ENCODE measurements at regions not wholly inside any gene's neighbourhood (a gene's known extent, or its start where the extent isn't known, plus 50 kb on each side); places are given as distances from the start of the nearest gene placed in this dataset.

DNA sequence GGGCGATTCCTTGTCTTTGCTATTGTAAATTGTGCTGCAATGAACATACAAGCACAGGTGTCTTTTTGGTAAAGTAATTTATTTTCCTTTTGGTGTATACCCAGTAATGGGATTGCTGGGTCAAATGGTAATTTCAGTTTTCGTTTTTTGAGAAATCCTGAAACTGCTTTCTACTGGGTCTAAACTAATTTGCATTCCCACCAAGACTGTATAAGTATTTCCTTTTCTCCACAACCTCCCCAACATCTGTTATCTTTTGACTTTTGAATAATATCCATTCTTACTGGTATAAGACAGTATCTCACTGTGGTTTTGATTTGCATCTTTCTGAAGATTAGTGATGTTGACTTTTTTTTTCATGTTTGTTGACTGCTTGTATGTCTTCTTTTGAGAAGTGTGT is 2506.0 kb downstream of the PCDH7 start:
- DNase-seq (ENCODE audit: low read depth), result no peak
- H3K4me3 ChIP-seq (ENCODE audit: low read depth, low read length), result no peak overlapping the region
- TF ChIP-seq, protein P1, sequence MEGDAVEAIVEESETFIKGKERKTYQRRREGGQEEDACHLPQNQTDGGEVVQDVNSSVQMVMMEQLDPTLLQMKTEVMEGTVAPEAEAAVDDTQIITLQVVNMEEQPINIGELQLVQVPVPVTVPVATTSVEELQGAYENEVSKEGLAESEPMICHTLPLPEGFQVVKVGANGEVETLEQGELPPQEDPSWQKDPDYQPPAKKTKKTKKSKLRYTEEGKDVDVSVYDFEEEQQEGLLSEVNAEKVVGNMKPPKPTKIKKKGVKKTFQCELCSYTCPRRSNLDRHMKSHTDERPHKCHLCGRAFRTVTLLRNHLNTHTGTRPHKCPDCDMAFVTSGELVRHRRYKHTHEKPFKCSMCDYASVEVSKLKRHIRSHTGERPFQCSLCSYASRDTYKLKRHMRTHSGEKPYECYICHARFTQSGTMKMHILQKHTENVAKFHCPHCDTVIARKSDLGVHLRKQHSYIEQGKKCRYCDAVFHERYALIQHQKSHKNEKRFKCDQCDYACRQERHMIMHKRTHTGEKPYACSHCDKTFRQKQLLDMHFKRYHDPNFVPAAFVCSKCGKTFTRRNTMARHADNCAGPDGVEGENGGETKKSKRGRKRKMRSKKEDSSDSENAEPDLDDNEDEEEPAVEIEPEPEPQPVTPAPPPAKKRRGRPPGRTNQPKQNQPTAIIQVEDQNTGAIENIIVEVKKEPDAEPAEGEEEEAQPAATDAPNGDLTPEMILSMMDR (IDR thresholded peaks at IDR 0.05; ENCODE audit: insufficient read depth, low read depth, low read length), result no peak

DNA sequence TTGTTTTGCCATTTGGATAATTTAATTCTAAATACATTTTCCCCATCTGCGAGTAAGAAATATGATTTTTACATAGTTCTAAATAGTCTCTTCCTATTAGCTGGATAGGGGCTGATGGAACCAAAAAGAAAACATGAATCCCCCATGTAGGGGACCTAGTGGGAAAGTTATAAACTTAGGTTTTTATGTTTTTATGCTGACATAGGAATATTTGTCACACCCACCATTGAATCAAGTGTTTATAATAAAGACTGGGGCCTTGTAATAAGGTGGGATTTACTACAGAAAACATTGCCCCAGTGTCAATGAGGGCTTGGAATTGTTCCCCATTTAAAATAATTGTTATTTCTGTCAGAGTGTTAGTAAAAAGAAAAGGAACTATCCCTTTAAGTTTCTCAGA is 2506.6 kb downstream of the PCDH7 start:
- TF ChIP-seq, protein P1 (IDR thresholded peaks at IDR 0.05; ENCODE audit: insufficient read depth, low read depth, low read length), result no peak
- DNase-seq (ENCODE audit: low read depth), result no peak
- H3K4me3 ChIP-seq (ENCODE audit: low read depth, low read length), result no peak overlapping the region

DNA sequence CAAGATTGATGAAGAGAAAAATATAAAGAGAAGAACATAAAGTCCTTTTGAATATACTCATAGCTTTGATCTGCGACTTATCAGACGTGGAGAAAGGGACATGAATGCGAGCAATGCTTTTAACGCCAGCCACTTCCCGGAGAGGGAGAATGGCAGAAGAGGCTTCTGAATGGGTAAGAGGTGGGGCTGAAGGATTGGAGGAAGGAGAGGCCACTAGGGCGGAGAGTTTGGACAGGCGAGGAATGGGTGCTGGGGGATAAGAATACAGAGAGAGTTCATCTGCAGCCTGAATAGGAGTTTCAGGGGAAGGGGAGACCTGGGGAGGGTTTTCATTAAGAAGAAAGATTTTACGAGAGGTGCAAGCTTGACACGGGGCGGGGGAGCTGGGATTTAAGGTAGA is 2534.9 kb downstream of the PCDH7 start:
- TF ChIP-seq, protein P1 (IDR thresholded peaks at IDR 0.05; ENCODE audit: insufficient read depth, low read depth, low read length), result no peak
- DNase-seq (ENCODE audit: low read depth), result no peak
- H3K4me3 ChIP-seq (ENCODE audit: low read depth, low read length), result no peak overlapping the region

DNA sequence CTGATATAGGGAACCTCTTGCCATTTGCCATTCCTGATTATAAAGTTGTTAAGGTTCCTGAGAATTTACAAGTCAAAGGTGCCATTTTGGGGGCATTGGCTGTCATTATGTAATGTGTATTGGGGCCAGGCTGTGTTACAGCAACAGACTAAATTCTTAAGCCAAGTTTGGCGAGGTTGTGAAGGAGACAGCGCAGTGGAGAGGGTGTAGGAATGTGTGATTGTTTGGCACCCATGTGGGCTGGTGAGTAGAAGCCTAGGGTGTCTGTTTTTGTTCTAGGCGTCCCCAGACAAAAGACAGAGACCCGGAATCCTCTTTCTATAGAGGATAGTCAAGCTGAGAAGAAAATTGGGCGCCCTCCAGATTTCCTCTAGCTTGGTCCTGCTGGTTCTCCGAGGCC is 2535.3 kb downstream of the PCDH7 start:
- TF ChIP-seq, protein P1 (IDR thresholded peaks at IDR 0.05; ENCODE audit: insufficient read depth, low read depth, low read length), result no peak
- H3K4me3 ChIP-seq (ENCODE audit: low read depth, low read length), result no peak overlapping the region
- no peak for DNase-seq (ENCODE audit: low read depth)

DNA sequence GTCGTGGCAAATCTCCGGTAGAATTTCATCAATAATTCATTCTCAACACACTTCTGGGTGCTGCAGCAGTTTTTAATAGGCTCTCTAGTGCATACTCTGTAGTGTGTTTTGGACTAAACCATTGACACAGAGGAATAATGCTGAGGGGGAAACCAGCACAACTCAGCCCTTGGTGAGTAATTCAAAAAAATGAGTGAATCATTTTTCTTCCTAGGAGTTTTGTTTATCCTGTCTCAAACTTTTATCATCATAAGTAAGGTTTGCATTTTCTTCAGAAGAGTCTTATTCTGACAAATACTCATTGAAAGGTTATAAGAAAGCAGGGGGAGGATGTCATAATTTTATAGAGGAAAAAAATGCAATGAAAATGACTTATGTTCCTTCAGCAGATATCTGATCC is 2542.7 kb downstream of the PCDH7 start:
- no peak for DNase-seq (ENCODE audit: low read depth)
- TF ChIP-seq, protein P1 (IDR thresholded peaks at IDR 0.05; ENCODE audit: insufficient read depth, low read depth, low read length), result no peak
- H3K4me3 ChIP-seq (ENCODE audit: low read depth, low read length), result no peak overlapping the region

DNA sequence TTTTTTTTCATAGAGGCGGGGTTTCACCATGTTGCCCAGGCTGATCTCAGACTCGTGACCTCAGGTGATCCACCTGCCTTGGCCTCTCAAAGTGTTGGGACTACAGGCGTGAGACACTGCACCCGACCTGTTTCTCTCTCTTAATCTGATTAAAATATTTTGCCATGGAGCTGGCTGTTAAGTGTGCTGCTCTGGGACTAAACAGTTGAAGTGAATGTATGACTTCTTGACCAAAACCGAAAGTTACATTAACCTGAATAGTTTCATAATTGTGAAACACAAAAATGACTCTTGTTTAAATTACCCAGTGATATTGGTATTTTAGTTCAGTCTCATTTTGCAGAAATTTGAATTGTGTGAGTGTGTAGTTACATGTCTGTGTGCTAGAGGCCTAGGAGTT is 2548.6 kb downstream of the PCDH7 start:
- TF ChIP-seq, protein P1 (IDR thresholded peaks at IDR 0.05; ENCODE audit: insufficient read depth, low read depth, low read length), result no peak
- H3K4me3 ChIP-seq (ENCODE audit: low read depth, low read length), result no peak overlapping the region
- no peak for DNase-seq (ENCODE audit: low read depth)

DNA sequence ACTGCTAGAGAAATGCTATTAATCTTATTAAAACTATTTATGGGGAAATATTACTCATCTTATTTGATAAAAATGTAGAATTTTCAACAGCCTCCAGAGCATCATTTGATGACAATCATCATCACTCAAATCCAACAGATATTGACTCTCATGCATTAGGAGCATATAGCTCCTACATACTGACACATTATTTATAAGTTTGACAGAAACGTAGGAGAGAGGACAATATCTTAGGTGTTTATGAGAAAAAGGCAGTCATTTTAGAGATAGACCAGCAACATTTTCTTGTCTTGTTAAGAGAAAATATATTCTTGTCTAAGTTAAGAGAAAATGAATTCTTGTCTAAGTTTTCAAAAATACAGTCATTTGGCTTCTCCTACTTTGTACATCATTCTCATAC is 2550.2 kb downstream of the PCDH7 start:
- DNase-seq (ENCODE audit: low read depth), result no peak
- no peak overlapping the region for H3K4me3 ChIP-seq (ENCODE audit: low read depth, low read length)
- TF ChIP-seq, protein P1 (IDR thresholded peaks at IDR 0.05; ENCODE audit: insufficient read depth, low read depth, low read length), result no peak
